ENCODE measurements at regions not wholly inside any gene's neighbourhood (a gene's known extent, or its start where the extent isn't known, plus 50 kb on each side); places are given as distances from the start of the nearest gene placed in this dataset.

DNA sequence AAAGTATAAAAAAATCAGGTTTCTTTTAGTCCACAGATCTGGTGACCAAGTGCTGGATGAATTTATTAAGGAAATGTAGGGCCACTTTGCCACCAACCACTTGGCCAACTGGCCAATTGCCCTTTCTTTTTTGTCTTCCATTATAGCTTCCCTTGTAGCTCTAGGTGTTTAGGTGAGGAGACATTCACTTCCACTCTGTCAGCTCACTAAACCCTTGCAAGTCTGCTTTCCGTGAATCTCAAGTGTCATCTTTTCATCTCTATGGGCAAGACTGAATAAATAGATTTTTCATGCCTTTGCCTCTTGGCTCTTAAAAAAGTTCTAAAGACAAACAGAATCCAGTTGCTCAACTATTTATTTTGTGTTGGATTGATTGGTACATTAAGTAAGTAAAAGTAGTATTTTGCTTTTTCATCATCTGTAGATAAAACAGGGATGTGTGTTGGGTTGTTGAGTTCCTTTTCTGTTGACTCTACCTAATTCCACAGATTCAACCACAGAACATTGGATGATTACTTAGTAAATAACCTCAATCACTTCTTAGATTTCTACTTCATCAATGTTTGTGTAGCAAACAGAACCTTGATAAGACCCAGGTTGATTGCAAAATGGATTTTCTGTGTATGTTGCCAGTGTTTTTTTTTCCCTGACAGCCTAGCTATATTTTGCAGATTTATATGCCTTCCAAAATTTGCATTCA lies 68.1 kb upstream of the GRXCR1 start:
- DNase-seq (ENCODE audit: low read depth, low spot score) (no peak), ATAC-seq (no peak)
- no peaks in the 10 kb centered on the region for H3K9me3 ChIP-seq (ENCODE audit: control insufficient read depth in 1 of 2, insufficient read depth in 1 of 2, low read depth in 1 of 2, low read length in 2 of 2)
- H3K27ac ChIP-seq (ENCODE audit: low read depth, low read length), result no peak overlapping the region
- TF ChIP-seq ZFX (IDR thresholded peaks at IDR 0.05) (no peak), YY1 (IDR thresholded peaks at IDR 0.05; ENCODE audit: extremely low read depth, insufficient replicate concordance, low read depth, low read length) (no peak), SIN3A (IDR thresholded peaks at IDR 0.05; ENCODE audit: low read depth) (no peak), CEBPB (IDR thresholded peaks at IDR 0.05; ENCODE audit: low read depth) (no peak), SRF (IDR thresholded peaks at IDR 0.05; ENCODE audit: low read depth) (no peak), JUND (IDR thresholded peaks at IDR 0.05) (no peak), TCF7L2 (IDR thresholded peaks at IDR 0.05; ENCODE audit: borderline replicate concordance, extremely low read depth, insufficient read depth, insufficient read length) (no peak), ELF1 (IDR thresholded peaks at IDR 0.05; ENCODE audit: borderline replicate concordance, low read depth) (no peak), SP1 (IDR thresholded peaks at IDR 0.05; ENCODE audit: low read depth) (no peak), CBX3 (IDR thresholded peaks at IDR 0.05; ENCODE audit: low read depth) (no peak)
- TF ChIP-seq, protein P1, sequence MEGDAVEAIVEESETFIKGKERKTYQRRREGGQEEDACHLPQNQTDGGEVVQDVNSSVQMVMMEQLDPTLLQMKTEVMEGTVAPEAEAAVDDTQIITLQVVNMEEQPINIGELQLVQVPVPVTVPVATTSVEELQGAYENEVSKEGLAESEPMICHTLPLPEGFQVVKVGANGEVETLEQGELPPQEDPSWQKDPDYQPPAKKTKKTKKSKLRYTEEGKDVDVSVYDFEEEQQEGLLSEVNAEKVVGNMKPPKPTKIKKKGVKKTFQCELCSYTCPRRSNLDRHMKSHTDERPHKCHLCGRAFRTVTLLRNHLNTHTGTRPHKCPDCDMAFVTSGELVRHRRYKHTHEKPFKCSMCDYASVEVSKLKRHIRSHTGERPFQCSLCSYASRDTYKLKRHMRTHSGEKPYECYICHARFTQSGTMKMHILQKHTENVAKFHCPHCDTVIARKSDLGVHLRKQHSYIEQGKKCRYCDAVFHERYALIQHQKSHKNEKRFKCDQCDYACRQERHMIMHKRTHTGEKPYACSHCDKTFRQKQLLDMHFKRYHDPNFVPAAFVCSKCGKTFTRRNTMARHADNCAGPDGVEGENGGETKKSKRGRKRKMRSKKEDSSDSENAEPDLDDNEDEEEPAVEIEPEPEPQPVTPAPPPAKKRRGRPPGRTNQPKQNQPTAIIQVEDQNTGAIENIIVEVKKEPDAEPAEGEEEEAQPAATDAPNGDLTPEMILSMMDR (IDR thresholded peaks at IDR 0.05 in 2 of 3, conservative IDR thresholded peaks at IDR 0.05 in 1 of 3; ENCODE audit: borderline replicate concordance in 1 of 3, insufficient read depth in 1 of 3, low read depth in 2 of 3, low read length in 2 of 3), result no peak
- TF ChIP-seq, protein P2, sequence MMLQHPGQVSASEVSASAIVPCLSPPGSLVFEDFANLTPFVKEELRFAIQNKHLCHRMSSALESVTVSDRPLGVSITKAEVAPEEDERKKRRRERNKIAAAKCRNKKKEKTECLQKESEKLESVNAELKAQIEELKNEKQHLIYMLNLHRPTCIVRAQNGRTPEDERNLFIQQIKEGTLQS (IDR thresholded peaks at IDR 0.05), result no peak
- no TSS peak for BruUV-seq (replicated peaks)
- ChIA-PET POLR2A (no interaction called here), CTCF (no interaction called here), RAD21 (ENCODE audit: low non-redundant PET in 1 of 2, low total read pairs in 2 of 2, uncharacterized antibody in 2 of 2, unreplicated experiment in 2 of 2) (no interaction called here)
- no peaks in the 10 kb centered on the region; the same call in 1 of the 2 replicates for H4K20me1 ChIP-seq (ENCODE audit: insufficient read depth)
- H3K9ac ChIP-seq (ENCODE audit: low read length), result no peak overlapping the region
- H3K4me2 ChIP-seq (ENCODE audit: low read length), result no peak overlapping the region
- intact Hi-C loops (cut with micrococcal nuclease), result no loop called here
- no peak overlapping the region for H2AFZ ChIP-seq (ENCODE audit: low read depth, low read length, poor library complexity, severe bottlenecking)
- no peak overlapping the region for H3K4me3 ChIP-seq (replicated peaks in 1 of 2; ENCODE audit: low read depth in 1 of 2, low read length in 2 of 2)
- H3K4me1 ChIP-seq (ENCODE audit: control insufficient read depth in 1 of 2, insufficient read depth in 2 of 2, low read length in 2 of 2), result no peaks in the 10 kb centered on the region
- no peaks in the 10 kb centered on the region; a peak in 1 of 4 replicates for H3K36me3 ChIP-seq (ENCODE audit: control insufficient read depth in 1 of 2, insufficient read depth in 2 of 2, low read length in 2 of 2)
- no peaks in the 10 kb centered on the region for H3K27me3 ChIP-seq (ENCODE audit: insufficient read depth, low read length)
- H3K9me2 ChIP-seq (ENCODE audit: insufficient read depth), result no peaks in the 10 kb centered on the region
- no peaks in the 10 kb centered on the region for H3K79me2 ChIP-seq (ENCODE audit: insufficient read depth, low read length)
